Activated T-helper 1 cell treated with anti-CD3 and anti-CD28 coated beads, Interleukin-12 subunit alpha, Interleukin-12 subunit beta, Interleukin-2, Interleukin-4 antibody, amounts not matched to agents 30 ng/mL and 10 ng/mL and 1 ng/mL, durations not matched to agents 14 hours and 24 hours and 36 hours (primary cell): ENCODE measurements at regions not wholly inside any gene's neighbourhood (a gene's known extent, or its start where the extent isn't known, plus 50 kb on each side); places are given as distances from the start of the nearest gene placed in this dataset.

Experiments
- DNase-seq: peaks from one replicate; pipeline ENCODE4 v3.0.0; 2021; ENCODE audit warnings: low spot score
- H3K27ac Mint-ChIP-seq: one replicate; pipeline ENCODE4 v1.8.0; 2021; ENCODE audit warnings: mild to moderate bottlenecking, mixed read lengths
- H3K27me3 Mint-ChIP-seq: one replicate; pipeline ENCODE4 v1.8.0; 2022; ENCODE audit warnings: mild to moderate bottlenecking, moderate library complexity, mixed read lengths; ENCODE audit not compliant: insufficient read depth
- H3K36me3 Mint-ChIP-seq: one replicate; pipeline ENCODE4 v1.8.0; 2021; ENCODE audit warnings: low read depth, mixed read lengths
- H3K4me1 Mint-ChIP-seq: one replicate; pipeline ENCODE4 v1.8.0; 2021; ENCODE audit warnings: low read depth, mixed read lengths
- H3K4me3 Mint-ChIP-seq: one replicate; pipeline ENCODE4 v1.8.0; 2021; ENCODE audit warnings: mild to moderate bottlenecking, moderate library complexity, mixed read lengths
- H3K9me3 Mint-ChIP-seq: one replicate; pipeline ENCODE4 v1.8.0; 2021; ENCODE audit warnings: mixed read lengths
- intact Hi-C: fragments of 100-400 bp; cut with micrococcal nuclease; formaldehyde crosslinking; loops from one replicate; pipeline ENCODE4 v1.15.1; 2024

- DNase-seq = no peak
- Mint-ChIP-seq H3K4me3 (no peak overlapping the region), H3K27ac (no peak overlapping the region), H3K27me3 (peaks cover 31% of the 10 kb centered on the region), H3K36me3 (peaks cover 2% of the 10 kb centered on the region), H3K9me3 (no peaks in the 10 kb centered on the region), H3K4me1 (no peaks in the 10 kb centered on the region)
- intact Hi-C loops = no loop called here
Observed at GRCh38 chr1:36584874-36585453, 102.3 kb upstream of the CSF3R start.

- no peak for DNase-seq
- no peak overlapping the region for H3K4me3 Mint-ChIP-seq
- peaks cover 31% of the 10 kb centered on the region for H3K27me3 Mint-ChIP-seq
- intact Hi-C loops = no loop called here
- no peaks in the 10 kb centered on the region for H3K9me3 Mint-ChIP-seq
- H3K4me1 Mint-ChIP-seq = no peaks in the 10 kb centered on the region
- peaks cover 2% of the 10 kb centered on the region for H3K36me3 Mint-ChIP-seq
- no peak overlapping the region for H3K27ac Mint-ChIP-seq
Observed at GRCh38 chr1:36583980-36584782, 101.5 kb upstream of the CSF3R start.

- peaks cover 33% of the 10 kb centered on the region for H3K27me3 Mint-ChIP-seq
- H3K9me3 Mint-ChIP-seq = no peaks in the 10 kb centered on the region
- no peak overlapping the region for H3K4me3 Mint-ChIP-seq
- H3K36me3 Mint-ChIP-seq = peaks cover 2% of the 10 kb centered on the region
- no peak for DNase-seq
- intact Hi-C loops = no loop called here
- H3K4me1 Mint-ChIP-seq = no peaks in the 10 kb centered on the region
- H3K27ac Mint-ChIP-seq = no peak overlapping the region
Observed at GRCh38 chr1:36583080-36583479, 100.4 kb upstream of the CSF3R start.

GRCh38 chr1:36582066-36582755 lies 99.5 kb upstream of the CSF3R start:
- peaks cover 2% of the 10 kb centered on the region for H3K36me3 Mint-ChIP-seq
- H3K4me1 Mint-ChIP-seq = no peaks in the 10 kb centered on the region
- intact Hi-C loops = no loop called here
- no peak overlapping the region for H3K4me3 Mint-ChIP-seq
- H3K9me3 Mint-ChIP-seq = no peaks in the 10 kb centered on the region
- no peak overlapping the region for H3K27ac Mint-ChIP-seq
- DNase-seq = no peak
- peaks cover 30% of the 10 kb centered on the region for H3K27me3 Mint-ChIP-seq

- Mint-ChIP-seq H3K4me3 (no peak overlapping the region), H3K27me3 (peaks cover 28% of the 10 kb centered on the region), H3K9me3 (no peaks in the 10 kb centered on the region), H3K4me1 (no peaks in the 10 kb centered on the region), H3K36me3 (no peaks in the 10 kb centered on the region), H3K27ac (no peak overlapping the region)
- intact Hi-C loops = no loop called here
- no peak for DNase-seq
Observed at GRCh38 chr1:36580524-36580923, 97.8 kb upstream of the CSF3R start.

GRCh38 chr1:36579039-36579438 lies 96.3 kb upstream of the CSF3R start:
- intact Hi-C loops = loop anchor here (10.0 kb wide), 1 partner anchor 746 kb away; no protein-coding TSS in a partner anchor
- H3K27ac Mint-ChIP-seq = no peak overlapping the region
- H3K36me3 Mint-ChIP-seq = no peaks in the 10 kb centered on the region
- peaks cover 21% of the 10 kb centered on the region for H3K27me3 Mint-ChIP-seq
- H3K4me3 Mint-ChIP-seq = no peak overlapping the region
- no peaks in the 10 kb centered on the region for H3K4me1 Mint-ChIP-seq
- H3K9me3 Mint-ChIP-seq = no peaks in the 10 kb centered on the region
- DNase-seq = no peak

- no peaks in the 10 kb centered on the region for H3K9me3 Mint-ChIP-seq
- no peak overlapping the region for H3K27ac Mint-ChIP-seq
- no peak overlapping the region for H3K4me3 Mint-ChIP-seq
- no peaks in the 10 kb centered on the region for H3K36me3 Mint-ChIP-seq
- intact Hi-C loops = loop anchor here (1.0 to 10.0 kb wide), 2 partner anchors 748 to 858 kb away; no protein-coding TSS in a partner anchor
- no peak for DNase-seq
- no peaks in the 10 kb centered on the region for H3K4me1 Mint-ChIP-seq
- H3K27me3 Mint-ChIP-seq = peaks cover 12% of the 10 kb centered on the region
Observed at GRCh38 chr1:36576551-36577110, 93.9 kb upstream of the CSF3R start.

GRCh38 chr1:36576118-36576517 lies 93.4 kb upstream of the CSF3R start:
- peak; percentile 11 for DNase-seq
- Mint-ChIP-seq H3K4me3 (no peak overlapping the region), H3K27me3 (peaks cover 9% of the 10 kb centered on the region), H3K27ac (no peak overlapping the region), H3K9me3 (no peaks in the 10 kb centered on the region), H3K4me1 (no peaks in the 10 kb centered on the region), H3K36me3 (no peaks in the 10 kb centered on the region)
- intact Hi-C loops = loop anchor here (1.0 to 10.0 kb wide), 2 partner anchors 749 to 858 kb away; no protein-coding TSS in a partner anchor

GRCh38 chr1:36573445-36573844 lies 90.7 kb upstream of the CSF3R start:
- H3K4me3 Mint-ChIP-seq = no peak overlapping the region
- H3K27ac Mint-ChIP-seq = no peak overlapping the region
- no peaks in the 10 kb centered on the region for H3K36me3 Mint-ChIP-seq
- no peaks in the 10 kb centered on the region for H3K4me1 Mint-ChIP-seq
- no peaks in the 10 kb centered on the region for H3K9me3 Mint-ChIP-seq
- H3K27me3 Mint-ChIP-seq = peaks cover 5% of the 10 kb centered on the region
- DNase-seq = no peak
- intact Hi-C loops = loop anchor here (10.0 kb wide), 1 partner anchor 751 kb away; no protein-coding TSS in a partner anchor

- peaks cover 5% of the 10 kb centered on the region for H3K27me3 Mint-ChIP-seq
- no peaks in the 10 kb centered on the region for H3K4me1 Mint-ChIP-seq
- no peaks in the 10 kb centered on the region for H3K9me3 Mint-ChIP-seq
- H3K4me3 Mint-ChIP-seq = no peak overlapping the region
- H3K27ac Mint-ChIP-seq = no peak overlapping the region
- no peaks in the 10 kb centered on the region for H3K36me3 Mint-ChIP-seq
- DNase-seq = no peak
- intact Hi-C loops = loop anchor here (10.0 kb wide), 1 partner anchor 752 kb away; no protein-coding TSS in a partner anchor
Observed at GRCh38 chr1:36572906-36573305, 90.2 kb upstream of the CSF3R start.

- no peak overlapping the region for H3K4me3 Mint-ChIP-seq
- DNase-seq = no peak
- intact Hi-C loops = loop anchor here (10.0 kb wide), 1 partner anchor 753 kb away; no protein-coding TSS in a partner anchor
- no peak overlapping the region for H3K27ac Mint-ChIP-seq
- no peaks in the 10 kb centered on the region for H3K4me1 Mint-ChIP-seq
- no peaks in the 10 kb centered on the region for H3K9me3 Mint-ChIP-seq
- peaks cover 5% of the 10 kb centered on the region for H3K27me3 Mint-ChIP-seq
- H3K36me3 Mint-ChIP-seq = no peaks in the 10 kb centered on the region
Observed at GRCh38 chr1:36572142-36572715, 89.5 kb upstream of the CSF3R start.

GRCh38 chr1:36571106-36571505 lies 88.4 kb upstream of the CSF3R start:
- H3K27me3 Mint-ChIP-seq = peaks cover 5% of the 10 kb centered on the region
- DNase-seq = no peak
- no peak overlapping the region for H3K4me3 Mint-ChIP-seq
- H3K9me3 Mint-ChIP-seq = no peaks in the 10 kb centered on the region
- H3K27ac Mint-ChIP-seq = no peak overlapping the region
- H3K4me1 Mint-ChIP-seq = no peaks in the 10 kb centered on the region
- H3K36me3 Mint-ChIP-seq = no peaks in the 10 kb centered on the region
- intact Hi-C loops = loop anchor here (10.0 kb wide), 1 partner anchor 754 kb away; no protein-coding TSS in a partner anchor
